PC-3 (cell line): ENCODE measurements at regions not wholly inside any gene's neighbourhood (a gene's known extent, or its start where the extent isn't known, plus 50 kb on each side); places are given as distances from the start of the nearest gene placed in this dataset.
"Not testable (repeated sequence)": the region's sequence is repeated elsewhere in the genome, so short reads cannot be mapped to it uniquely, and the experiment has no call there.

Experiments used
- CTCF ChIP-seq: fragments of 300-600 bp; sonication (generic); conservative IDR thresholded peaks from 2 replicates; pipeline ENCODE4 v1.5.1; 2017; ENCODE audit warnings: antibody characterized with exemption, low read depth, mild to moderate bottlenecking, low read length
- EZH2 ChIP-seq: fragments of 300-600 bp; sonication (generic); IDR thresholded peaks from one replicate; pipeline ENCODE4 v1.6.1; 2017; ENCODE audit warnings: antibody characterized with exemption, mild to moderate bottlenecking, low read length; ENCODE audit not compliant: unreplicated experiment
- EZH2phosphoT487 ChIP-seq: fragments of 300-600 bp; sonication (generic); IDR thresholded peaks from 2 replicates; pipeline ENCODE4 v1.6.1; 2018; ENCODE audit warnings: mild to moderate bottlenecking, antibody characterized with exemption, low read length, borderline replicate concordance

DNA sequence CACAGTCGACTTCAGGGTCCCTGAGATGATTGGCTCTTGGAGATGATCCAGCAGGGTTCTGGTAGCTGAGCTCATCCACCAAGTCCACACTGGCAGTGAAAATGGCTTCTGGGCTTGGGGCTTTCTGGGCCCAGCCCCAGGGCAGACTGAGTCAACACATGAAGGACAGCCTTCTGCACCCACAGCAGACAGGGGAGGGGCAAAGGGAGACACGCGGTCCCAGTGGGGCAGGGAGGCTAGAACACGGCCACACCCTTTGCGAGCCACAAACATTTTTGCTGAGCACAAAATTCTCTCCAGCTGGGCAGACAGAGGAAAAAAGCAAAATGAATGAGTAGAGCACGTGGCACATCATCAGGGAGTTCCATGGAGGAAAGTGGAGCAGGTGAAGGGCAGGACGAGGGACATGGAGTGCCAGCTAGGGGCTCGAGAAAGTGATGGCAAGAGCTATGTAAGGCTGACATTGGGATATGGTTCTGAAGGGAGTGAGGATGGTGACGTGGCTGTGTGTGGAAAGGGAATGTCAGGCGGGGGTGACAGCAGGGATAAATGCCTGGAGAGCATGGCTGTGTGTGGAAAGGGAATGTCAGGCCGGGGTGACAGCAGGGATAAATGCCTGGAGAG, 70.2 kb upstream of the GOLGA6L6 start:
- TF ChIP-seq CTCF, EZH2, EZH2phosphoT487: not testable (repeated sequence)
